SK-N-MC (cell line): ENCODE measurements at regions not wholly inside any gene's neighbourhood (a gene's known extent, or its start where the extent isn't known, plus 50 kb on each side); places are given as distances from the start of the nearest gene placed in this dataset.

ENCODE experiments used
- EZH2 ChIP-seq: fragments of 200-600 bp; sonication (generic); IDR thresholded peaks from one replicate; pipeline ENCODE4 v1.6.1; 2017; ENCODE audit warnings: antibody characterized with exemption
- FOXP2 ChIP-seq: optimal IDR thresholded peaks from 2 replicates; pipeline ENCODE3; 2011; ENCODE audit warnings: mild to moderate bottlenecking, moderate library complexity; ENCODE audit not compliant: insufficient read depth; ENCODE audit errors: extremely low read length, control extremely low read depth
- POLR2AphosphoS5 ChIP-seq: IDR thresholded peaks from 2 replicates; pipeline ENCODE4 v1.6.1; 2012; ENCODE audit warnings: mild to moderate bottlenecking, low read depth, low read length, borderline replicate concordance

DNA sequence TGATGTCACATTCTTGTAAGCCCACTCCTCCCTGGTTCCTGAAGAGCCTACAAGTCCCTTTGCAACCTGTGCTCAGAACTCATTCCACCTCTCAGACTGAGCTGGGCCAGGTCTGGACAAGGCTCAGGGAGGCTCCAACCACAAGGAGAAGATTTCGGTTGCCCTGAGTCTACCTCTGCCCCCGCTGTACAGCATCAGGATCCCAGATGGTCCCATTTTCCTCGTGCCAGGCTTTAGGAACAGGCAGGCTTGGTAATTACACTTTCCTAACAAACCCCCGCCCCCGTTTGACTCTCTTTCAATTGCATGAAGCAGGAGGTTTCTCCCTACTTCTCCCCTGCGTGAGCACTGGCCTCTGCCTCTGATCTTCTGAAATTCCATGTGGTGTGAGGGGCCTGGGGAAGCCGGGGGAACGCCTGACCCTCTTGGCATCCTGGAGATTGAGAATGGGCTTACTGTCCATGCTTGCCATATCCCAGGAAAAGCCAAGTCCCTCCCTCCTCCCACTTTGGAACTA, 86.9 kb upstream of the CTNNA1 start:
- TF ChIP-seq POLR2AphosphoS5, result no peak
- no peak for TF ChIP-seq EZH2
- TF ChIP-seq FOXP2, result no peak
